Dendritic cell treated with granulocyte-macrophage colony-stimulating factor and Interleukin-4, amounts not matched to agents 40 ng/mL and 50 ng/mL, for 4 days (primary cell): ENCODE measurements at regions not wholly inside any gene's neighbourhood (a gene's known extent, or its start where the extent isn't known, plus 50 kb on each side); places are given as distances from the start of the nearest gene placed in this dataset.

ENCODE experiments used
- H3K27ac Mint-ChIP-seq: one replicate; pipeline ENCODE4 v1.8.0; 2022; ENCODE audit warnings: mild to moderate bottlenecking, mixed read lengths
- H3K27me3 Mint-ChIP-seq: one replicate; pipeline ENCODE4 v1.8.0; 2022; ENCODE audit warnings: mild to moderate bottlenecking, mixed read lengths
- H3K36me3 Mint-ChIP-seq: one replicate; pipeline ENCODE4 v1.8.0; 2022; ENCODE audit warnings: low read depth, mixed read lengths
- H3K4me1 Mint-ChIP-seq: one replicate; pipeline ENCODE4 v1.8.0; 2022; ENCODE audit warnings: low read depth, mixed read lengths
- H3K4me3 Mint-ChIP-seq: one replicate; pipeline ENCODE4 v1.8.0; 2022; ENCODE audit warnings: mild to moderate bottlenecking, moderate library complexity, mixed read lengths
- H3K9me3 Mint-ChIP-seq: one replicate; pipeline ENCODE4 v1.8.0; 2022; ENCODE audit warnings: mixed read lengths
- intact Hi-C: fragments of 100-400 bp; cut with micrococcal nuclease; formaldehyde crosslinking; loops from one replicate; pipeline ENCODE4 v1.15.0; 2022

- Mint-ChIP-seq H3K36me3 (no peaks in the 10 kb centered on the region), H3K9me3 (peaks cover 17% of the 10 kb centered on the region), H3K27me3 (no peaks in the 10 kb centered on the region), H3K27ac (no peak overlapping the region), H3K4me1 (no peaks in the 10 kb centered on the region), H3K4me3 (no peak overlapping the region)
- intact Hi-C loops: no loop called here
These were observed 1447.7 kb downstream of the RPA4 start for GRCh38 chrX:98331407-98331806.

- Mint-ChIP-seq H3K9me3 (peaks cover 9% of the 10 kb centered on the region), H3K4me3 (no peak overlapping the region), H3K4me1 (no peaks in the 10 kb centered on the region), H3K36me3 (no peaks in the 10 kb centered on the region), H3K27ac (no peak overlapping the region), H3K27me3 (no peaks in the 10 kb centered on the region)
- intact Hi-C loops: no loop called here
These were observed 1454.8 kb downstream of the RPA4 start for GRCh38 chrX:98338544-98338943.

- Mint-ChIP-seq H3K27ac (no peak overlapping the region), H3K36me3 (no peaks in the 10 kb centered on the region), H3K4me3 (no peak overlapping the region), H3K27me3 (no peaks in the 10 kb centered on the region), H3K9me3 (no peaks in the 10 kb centered on the region), H3K4me1 (no peaks in the 10 kb centered on the region)
- intact Hi-C loops: no loop called here
These were observed 1467.2 kb downstream of the RPA4 start for GRCh38 chrX:98350940-98351339.

GRCh38 chrX:98357146-98357545 is 1473.4 kb downstream of the RPA4 start:
- peaks cover 2% of the 10 kb centered on the region for H3K9me3 Mint-ChIP-seq

GRCh38 chrX:98362630-98363029 is 1478.9 kb downstream of the RPA4 start:
- Mint-ChIP-seq H3K4me3 (no peak overlapping the region), H3K27me3 (no peaks in the 10 kb centered on the region), H3K9me3 (peaks cover 11% of the 10 kb centered on the region), H3K36me3 (no peaks in the 10 kb centered on the region), H3K4me1 (no peaks in the 10 kb centered on the region), H3K27ac (no peak overlapping the region)
- intact Hi-C loops: no loop called here

More at GRCh38 chrX:98357146-98357545, 1473.4 kb downstream of the RPA4 start:
- Mint-ChIP-seq H3K36me3 (no peaks in the 10 kb centered on the region), H3K4me3 (no peak overlapping the region), H3K27ac (no peak overlapping the region), H3K4me1 (no peaks in the 10 kb centered on the region), H3K27me3 (no peaks in the 10 kb centered on the region)
- intact Hi-C loops: no loop called here

- intact Hi-C loops: no loop called here
- H3K36me3 Mint-ChIP-seq: no peaks in the 10 kb centered on the region
- no peaks in the 10 kb centered on the region for H3K4me1 Mint-ChIP-seq
- H3K4me3 Mint-ChIP-seq: no peak overlapping the region
- H3K27ac Mint-ChIP-seq: no peak overlapping the region
- no peaks in the 10 kb centered on the region for H3K27me3 Mint-ChIP-seq
- H3K9me3 Mint-ChIP-seq: peaks cover 44% of the 10 kb centered on the region
These were observed 1488.3 kb downstream of the RPA4 start for GRCh38 chrX:98371994-98372393.

GRCh38 chrX:98379134-98379533 is 1495.4 kb downstream of the RPA4 start:
- H3K4me1 Mint-ChIP-seq: no peaks in the 10 kb centered on the region
- H3K4me3 Mint-ChIP-seq: no peak overlapping the region
- intact Hi-C loops: loop anchor here (5.0 kb wide), 1 partner anchor 52 kb away; no protein-coding TSS in a partner anchor
- H3K36me3 Mint-ChIP-seq: no peaks in the 10 kb centered on the region
- H3K27me3 Mint-ChIP-seq: no peaks in the 10 kb centered on the region
- no peak overlapping the region for H3K27ac Mint-ChIP-seq
- peaks cover 25% of the 10 kb centered on the region for H3K9me3 Mint-ChIP-seq

- no peaks in the 10 kb centered on the region for H3K4me1 Mint-ChIP-seq
- H3K4me3 Mint-ChIP-seq: no peak overlapping the region
- H3K36me3 Mint-ChIP-seq: no peaks in the 10 kb centered on the region
- peaks cover 16% of the 10 kb centered on the region for H3K9me3 Mint-ChIP-seq
- no peak overlapping the region for H3K27ac Mint-ChIP-seq
- no peaks in the 10 kb centered on the region for H3K27me3 Mint-ChIP-seq
- intact Hi-C loops: no loop called here
These were observed 1496.4 kb downstream of the RPA4 start for GRCh38 chrX:98380106-98380505.

GRCh38 chrX:98380556-98380955 is 1496.8 kb downstream of the RPA4 start:
- no peaks in the 10 kb centered on the region for H3K27me3 Mint-ChIP-seq
- peaks cover 16% of the 10 kb centered on the region for H3K9me3 Mint-ChIP-seq
- no peaks in the 10 kb centered on the region for H3K36me3 Mint-ChIP-seq
- H3K4me1 Mint-ChIP-seq: no peaks in the 10 kb centered on the region
- no peak overlapping the region for H3K27ac Mint-ChIP-seq
- H3K4me3 Mint-ChIP-seq: no peak overlapping the region
- intact Hi-C loops: no loop called here

GRCh38 chrX:98398542-98398941 is 1514.8 kb downstream of the RPA4 start:
- H3K27ac Mint-ChIP-seq: no peak overlapping the region
- H3K27me3 Mint-ChIP-seq: no peaks in the 10 kb centered on the region
- H3K36me3 Mint-ChIP-seq: no peaks in the 10 kb centered on the region
- H3K4me1 Mint-ChIP-seq: no peaks in the 10 kb centered on the region
- intact Hi-C loops: no loop called here
- no peak overlapping the region for H3K4me3 Mint-ChIP-seq
- peaks cover 8% of the 10 kb centered on the region for H3K9me3 Mint-ChIP-seq

- Mint-ChIP-seq H3K4me3 (no peak overlapping the region), H3K27me3 (no peaks in the 10 kb centered on the region), H3K4me1 (no peaks in the 10 kb centered on the region), H3K27ac (no peak overlapping the region), H3K9me3 (peaks cover 8% of the 10 kb centered on the region), H3K36me3 (no peaks in the 10 kb centered on the region)
- intact Hi-C loops: no loop called here
These were observed 1521.7 kb downstream of the RPA4 start for GRCh38 chrX:98405376-98405775.

- Mint-ChIP-seq H3K9me3 (no peaks in the 10 kb centered on the region), H3K4me3 (no peak overlapping the region), H3K4me1 (no peaks in the 10 kb centered on the region), H3K36me3 (no peaks in the 10 kb centered on the region), H3K27ac (no peak overlapping the region), H3K27me3 (no peaks in the 10 kb centered on the region)
- intact Hi-C loops: no loop called here
These were observed 1523.9 kb downstream of the RPA4 start for GRCh38 chrX:98407584-98407983.

- Mint-ChIP-seq H3K36me3 (no peaks in the 10 kb centered on the region), H3K4me1 (no peaks in the 10 kb centered on the region), H3K27ac (no peak overlapping the region)
These were observed 1526.2 kb downstream of the RPA4 start for GRCh38 chrX:98409867-98410266.

GRCh38 chrX:98412058-98412457 is 1528.3 kb downstream of the RPA4 start:
- no peaks in the 10 kb centered on the region for H3K27me3 Mint-ChIP-seq
- no peaks in the 10 kb centered on the region for H3K9me3 Mint-ChIP-seq
- no peaks in the 10 kb centered on the region for H3K36me3 Mint-ChIP-seq

More at GRCh38 chrX:98409867-98410266, 1526.2 kb downstream of the RPA4 start:
- Mint-ChIP-seq H3K9me3 (no peaks in the 10 kb centered on the region), H3K4me3 (no peak overlapping the region), H3K27me3 (no peaks in the 10 kb centered on the region)
- intact Hi-C loops: no loop called here

GRCh38 chrX:98422536-98422935 is 1538.8 kb downstream of the RPA4 start:
- Mint-ChIP-seq H3K27ac (no peak overlapping the region), H3K36me3 (no peaks in the 10 kb centered on the region), H3K4me3 (no peak overlapping the region), H3K9me3 (peaks cover 18% of the 10 kb centered on the region), H3K27me3 (no peaks in the 10 kb centered on the region), H3K4me1 (no peaks in the 10 kb centered on the region)
- intact Hi-C loops: no loop called here

More at GRCh38 chrX:98412058-98412457, 1528.3 kb downstream of the RPA4 start:
- Mint-ChIP-seq H3K4me3 (no peak overlapping the region), H3K4me1 (no peaks in the 10 kb centered on the region), H3K27ac (no peak overlapping the region)
- intact Hi-C loops: no loop called here
